ENCODE measurements at regions not wholly inside any gene's neighbourhood (a gene's known extent, or its start where the extent isn't known, plus 50 kb on each side); places are given as distances from the start of the nearest gene placed in this dataset.
"Not testable (repeated sequence)": the region's sequence is repeated elsewhere in the genome, so short reads cannot be mapped to it uniquely, and the experiment has no call there.

DNA sequence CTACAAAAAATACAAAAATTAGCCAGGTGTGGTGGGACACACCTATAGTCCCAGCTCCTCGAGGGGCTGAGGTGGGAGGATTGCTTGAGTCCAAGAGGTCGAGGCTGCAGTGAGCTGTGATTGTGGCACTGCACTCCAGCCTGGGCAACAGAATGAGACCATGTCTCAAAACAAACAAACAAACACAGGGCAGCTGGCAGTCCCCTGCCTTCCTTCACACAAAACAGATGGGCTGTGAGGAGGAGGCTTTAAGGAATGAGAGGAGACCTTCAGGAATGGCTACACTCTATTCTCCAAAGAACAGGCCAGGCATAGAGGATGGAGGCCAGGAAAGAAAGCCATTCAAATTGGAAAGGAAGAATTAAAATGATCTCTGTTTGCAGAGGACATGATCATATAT, 65.6 kb upstream of the MAML3 start:
- no peak for DNase-seq (ENCODE audit: low read depth in 1 of 2, low spot score in 1 of 2)

DNA sequence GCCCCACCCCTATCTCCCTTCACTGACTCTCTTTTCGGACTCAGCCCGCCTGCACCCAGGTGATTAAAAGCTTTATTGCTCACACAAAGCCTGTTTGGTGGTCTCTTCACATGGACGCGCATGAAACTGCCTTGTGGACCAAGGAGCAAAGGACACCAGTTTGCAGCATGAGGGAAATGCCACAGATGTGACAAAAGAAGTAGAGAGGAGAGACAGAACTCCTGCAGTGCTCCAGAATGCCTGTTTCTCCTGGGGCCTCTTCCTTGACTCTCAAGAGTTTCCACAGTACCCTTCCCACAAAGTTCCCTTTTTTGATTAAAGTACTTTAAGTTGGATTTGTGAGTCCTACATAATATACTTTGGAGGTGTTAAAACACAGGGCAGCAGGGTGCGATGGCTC, 65.1 kb upstream of the MAML3 start:
- not testable (repeated sequence) for DNase-seq (ENCODE audit: low read depth in 1 of 2, low spot score in 1 of 2)

DNA sequence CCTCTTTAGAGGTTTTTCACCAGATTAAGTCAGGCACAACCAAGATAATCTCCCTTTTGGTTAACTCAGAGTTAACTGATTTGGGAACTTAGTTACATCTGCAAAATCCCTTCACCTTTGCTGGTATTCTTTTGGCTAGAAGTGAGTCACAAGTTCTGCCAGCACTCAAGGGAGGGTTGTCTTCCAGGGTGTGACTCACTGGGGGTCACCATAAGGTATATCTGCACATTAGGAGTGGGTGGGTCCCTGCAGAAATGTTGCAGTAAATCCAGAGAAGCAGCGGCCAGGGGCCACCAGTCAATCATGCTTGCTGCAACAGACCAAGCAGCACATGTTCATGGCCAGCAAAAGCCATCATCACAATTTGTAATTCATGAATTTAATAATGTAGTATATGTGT, 59.8 kb upstream of the MAML3 start:
- DNase-seq (ENCODE audit: low read depth in 1 of 2, low spot score in 1 of 2): no peak

DNA sequence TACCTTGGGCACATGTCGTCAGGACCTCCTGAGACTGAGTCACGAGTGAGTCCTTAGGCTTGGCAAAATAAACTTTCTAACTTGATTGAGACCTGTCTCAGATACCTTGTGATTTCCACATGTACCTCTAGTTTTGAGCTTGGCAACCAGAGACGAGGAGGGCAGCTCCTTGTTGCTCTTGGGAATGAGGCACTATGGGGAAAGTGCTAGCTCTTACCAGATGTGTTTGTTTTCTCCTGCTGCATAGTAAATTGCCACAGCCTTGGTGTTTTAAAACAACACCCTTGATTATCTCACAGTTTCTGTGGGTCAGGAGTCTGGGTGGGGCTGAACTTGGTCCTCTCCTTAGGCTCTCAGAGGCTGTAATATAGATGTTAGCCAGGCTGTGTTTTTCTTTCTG, 59.1 kb upstream of the MAML3 start:
- no peak for DNase-seq (ENCODE audit: low read depth in 1 of 2, low spot score in 1 of 2)

DNA sequence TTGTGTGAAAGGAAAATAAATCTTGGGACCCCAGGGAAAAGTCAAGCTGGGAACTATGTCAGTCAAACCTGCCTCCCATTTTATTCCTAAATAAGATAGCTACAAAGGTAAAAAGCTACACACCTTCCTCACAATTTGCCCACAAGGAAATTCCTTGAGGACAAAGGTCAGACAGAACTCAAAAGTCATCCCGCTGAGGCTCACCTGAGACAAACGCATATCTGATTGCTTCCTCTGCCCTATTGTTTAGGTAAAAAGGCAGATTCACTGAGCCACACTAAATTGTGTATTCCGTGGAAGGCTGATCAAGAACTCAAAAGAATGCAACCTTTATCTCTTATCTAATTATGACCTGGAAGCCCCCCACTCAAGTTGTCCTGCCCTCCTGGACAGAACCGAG, 58.7 kb upstream of the MAML3 start:
- DNase-seq (ENCODE audit: low read depth in 1 of 2, low spot score in 1 of 2): no peak

DNA sequence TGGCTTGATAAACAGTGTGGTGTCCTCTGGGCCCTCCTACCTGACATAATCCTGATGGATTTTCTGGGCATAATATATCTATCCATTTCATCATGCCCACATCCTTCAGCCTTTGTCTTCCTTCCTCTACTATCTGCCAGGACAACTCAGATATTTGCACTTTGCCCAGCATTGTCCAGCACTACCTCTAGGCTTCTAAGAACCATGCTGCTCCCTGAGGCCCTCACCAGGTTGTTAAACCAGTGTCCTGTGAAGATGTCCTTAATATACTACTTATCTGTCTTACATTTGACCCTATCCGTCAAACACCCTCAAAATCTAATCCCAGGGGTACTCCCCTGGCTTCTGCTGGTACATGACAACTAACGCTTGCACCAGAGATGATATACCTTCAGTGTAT, 58.2 kb upstream of the MAML3 start:
- DNase-seq (ENCODE audit: low read depth in 1 of 2, low spot score in 1 of 2): no peak

DNA sequence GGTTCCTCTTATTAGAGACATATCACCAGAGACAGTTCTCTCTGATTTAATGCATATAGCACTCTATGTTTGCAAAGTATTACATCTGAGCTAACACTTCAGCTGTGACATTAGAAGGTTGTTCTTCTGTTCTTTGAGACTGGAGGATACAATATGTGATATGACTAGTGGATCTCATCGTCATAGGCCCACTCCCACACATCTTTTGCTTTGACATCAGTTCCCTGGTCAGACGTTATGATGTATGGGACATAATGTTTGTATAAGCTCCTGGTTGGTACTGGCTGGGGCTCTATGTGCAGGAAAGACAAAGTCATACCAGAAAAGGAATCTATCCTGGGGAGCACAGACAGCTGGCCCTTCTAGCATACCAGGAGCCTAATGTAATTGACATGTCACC, 57.7 kb upstream of the MAML3 start:
- DNase-seq (ENCODE audit: low read depth in 1 of 2, low spot score in 1 of 2): no peak

DNA sequence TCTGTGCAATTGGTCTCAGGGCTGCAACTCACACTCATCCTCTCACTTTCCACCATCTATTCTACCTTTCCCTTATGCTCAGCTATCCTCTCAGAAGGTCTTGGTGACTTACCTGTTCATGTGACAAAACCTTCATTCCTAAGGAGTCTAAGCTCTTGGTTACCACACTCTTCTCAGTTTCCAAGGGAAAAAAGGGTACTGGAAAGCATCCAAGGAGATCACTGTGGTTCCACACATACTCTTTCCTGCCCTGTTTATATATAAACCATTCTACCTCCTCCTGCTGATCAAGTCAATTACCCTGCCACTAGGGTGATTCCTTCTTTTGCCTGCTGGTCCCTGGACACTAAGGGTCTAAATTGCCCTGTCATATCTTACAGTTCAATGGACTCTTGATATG, 57.2 kb upstream of the MAML3 start:
- DNase-seq (ENCODE audit: low read depth in 1 of 2, low spot score in 1 of 2): no peak

DNA sequence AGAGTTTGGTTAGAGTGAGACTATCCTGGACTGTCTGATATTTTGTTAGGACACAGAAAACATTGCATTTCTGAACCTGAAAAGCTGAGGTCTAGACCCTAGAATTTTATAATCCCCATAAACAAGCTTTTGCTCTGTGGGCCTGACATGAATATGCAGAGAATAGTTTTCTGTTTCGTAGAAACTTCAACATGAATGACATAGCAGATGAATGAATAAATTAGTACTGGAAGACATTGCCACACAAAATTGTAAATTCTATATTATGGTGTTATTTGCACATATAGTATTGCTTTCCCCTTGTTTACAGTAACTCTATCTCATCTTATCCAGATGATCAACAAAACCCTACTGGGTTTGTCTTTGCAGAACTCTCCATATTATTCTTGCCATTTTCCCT, 54.9 kb upstream of the MAML3 start:
- no peak for DNase-seq (ENCODE audit: low read depth in 1 of 2, low spot score in 1 of 2)
